ENCODE measurements at regions not wholly inside any gene's neighbourhood (a gene's known extent, or its start where the extent isn't known, plus 50 kb on each side); places are given as distances from the start of the nearest gene placed in this dataset.

- peak; percentile 58 for DNase-seq
Measured at GRCh38 chr20:24376311-24377099, 92.9 kb upstream of the SYNDIG1 start.

DNA sequence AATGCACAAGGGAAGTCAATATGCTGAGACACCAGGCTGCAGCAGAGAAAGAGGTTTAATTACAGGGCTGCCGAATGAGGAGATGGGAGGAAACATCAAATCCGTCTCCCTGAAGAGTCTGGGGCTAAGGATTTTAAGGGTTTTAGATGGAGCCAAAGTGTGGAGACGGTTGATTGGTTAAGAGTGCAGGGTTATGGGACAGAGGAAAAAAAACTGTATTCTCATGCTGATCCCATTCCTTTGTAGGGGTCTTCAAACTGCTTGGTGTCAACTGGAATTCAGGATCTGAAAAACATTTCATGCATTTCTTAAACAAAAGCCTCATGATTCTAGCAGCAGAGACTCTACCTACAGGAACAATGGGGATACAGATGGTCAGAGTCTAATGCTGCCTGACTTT is 96.1 kb upstream of the SYNDIG1 start:
- no peak for DNase-seq

DNA sequence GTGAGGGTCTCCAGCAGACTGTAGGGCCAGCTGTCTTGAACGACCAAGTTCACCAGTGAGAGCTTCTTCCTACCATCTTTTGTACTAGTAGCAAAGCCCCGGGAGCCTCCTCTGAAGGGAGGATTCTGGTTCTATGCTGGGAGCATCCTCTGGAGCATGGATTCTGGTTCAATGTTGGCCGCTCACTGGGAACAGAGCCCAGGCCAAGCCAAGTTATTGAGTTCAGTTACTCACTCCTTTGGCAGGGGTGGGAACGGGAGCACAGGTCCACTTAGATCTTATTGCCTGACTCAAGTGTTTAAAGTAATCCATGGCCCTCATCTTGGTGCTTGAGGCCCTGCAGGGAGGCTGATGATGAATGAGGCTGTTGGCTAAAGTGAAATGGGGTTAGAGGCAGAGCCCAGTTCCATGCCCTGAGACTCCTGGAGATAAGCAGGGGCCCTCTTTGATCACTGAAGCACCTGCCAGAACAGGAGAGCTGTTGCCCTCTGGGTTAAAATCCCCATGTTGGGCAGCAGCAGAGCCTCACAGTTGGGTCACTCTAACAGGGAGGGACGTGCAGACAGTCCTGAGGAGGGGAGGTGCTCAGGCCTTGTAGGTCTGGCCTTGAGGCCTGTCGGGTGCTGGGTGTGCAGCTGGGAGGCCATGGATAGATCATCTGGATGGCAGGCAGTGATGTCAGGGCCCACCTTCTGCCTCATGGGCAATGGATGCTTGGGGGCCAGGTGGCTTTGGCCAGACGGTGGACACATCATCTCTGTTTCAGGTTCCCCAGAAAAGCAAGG is 98.3 kb upstream of the SYNDIG1 start:
- DNase-seq: no peak

GRCh38 chr20:24370249-24370648 is 99.2 kb upstream of the SYNDIG1 start:
- DNase-seq: no peak

DNA sequence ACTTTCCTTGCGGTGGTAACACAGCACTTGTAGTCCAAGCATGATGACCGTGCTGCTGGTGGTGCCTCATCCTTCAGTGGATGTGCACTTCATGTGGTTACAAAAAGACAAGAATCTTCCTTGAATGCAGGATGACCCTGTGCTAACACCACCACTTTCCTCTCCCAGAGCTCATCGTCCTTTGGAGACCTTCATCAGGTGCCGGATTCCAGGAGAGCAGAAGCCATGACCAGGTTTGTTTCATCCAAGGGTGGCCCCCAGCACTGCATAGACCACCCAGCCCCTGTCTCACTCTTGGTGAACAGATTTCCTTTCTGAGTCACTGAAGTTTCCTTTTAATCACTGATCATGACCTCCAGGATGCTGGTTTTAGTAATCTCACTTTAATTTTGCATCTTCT is 101.2 kb upstream of the SYNDIG1 start:
- DNase-seq: no peak

DNA sequence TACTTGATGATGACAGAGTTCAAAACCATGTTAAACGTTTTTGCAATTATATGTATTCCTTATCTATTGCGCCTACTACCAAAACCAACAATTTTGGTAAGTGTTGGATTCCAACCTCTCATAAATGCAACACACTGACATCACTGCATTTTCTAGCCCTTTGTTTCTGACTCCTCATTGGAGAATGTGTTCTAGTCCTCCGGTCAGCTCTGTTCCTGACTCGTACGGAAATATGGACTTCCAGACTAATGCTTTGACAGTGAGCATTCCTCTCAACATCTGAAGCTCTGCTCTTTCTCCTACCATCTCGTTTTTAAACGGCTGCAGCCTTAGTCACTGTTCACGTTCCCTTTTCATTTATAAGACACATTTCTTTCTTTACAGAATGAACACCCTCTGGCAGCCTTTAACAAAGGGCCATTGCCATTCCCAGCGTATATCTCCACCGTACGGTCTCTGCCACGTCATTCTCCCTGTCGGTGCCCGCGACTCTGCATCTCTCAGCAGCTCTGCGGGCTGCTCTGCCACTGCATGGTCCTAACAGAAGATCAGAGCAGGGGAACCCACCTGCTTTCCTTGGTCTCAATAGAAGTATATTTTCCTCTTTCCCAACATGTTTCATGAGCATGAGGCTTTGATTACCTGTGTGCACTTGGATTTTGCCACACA is 103.0 kb upstream of the SYNDIG1 start:
- DNase-seq: no peak

DNA sequence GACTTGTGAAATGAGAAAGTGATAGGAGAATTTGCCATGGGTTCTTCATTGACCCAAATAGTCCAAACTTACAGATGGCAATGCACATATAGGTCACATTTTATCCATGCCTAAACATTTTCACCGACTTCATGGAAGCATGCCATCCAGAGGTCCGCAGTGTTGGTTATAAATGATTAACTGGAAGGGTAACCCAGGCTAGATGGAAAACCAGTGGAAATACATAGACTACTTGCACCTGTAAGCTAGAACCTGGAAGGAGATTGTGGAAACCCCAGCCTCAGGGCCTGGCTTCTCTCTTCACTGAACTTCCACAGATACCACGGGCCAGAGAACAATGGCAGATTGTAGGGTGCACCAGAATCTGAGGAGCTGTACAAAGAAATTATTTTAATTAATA is 103.8 kb upstream of the SYNDIG1 start:
- no peak for DNase-seq

DNA sequence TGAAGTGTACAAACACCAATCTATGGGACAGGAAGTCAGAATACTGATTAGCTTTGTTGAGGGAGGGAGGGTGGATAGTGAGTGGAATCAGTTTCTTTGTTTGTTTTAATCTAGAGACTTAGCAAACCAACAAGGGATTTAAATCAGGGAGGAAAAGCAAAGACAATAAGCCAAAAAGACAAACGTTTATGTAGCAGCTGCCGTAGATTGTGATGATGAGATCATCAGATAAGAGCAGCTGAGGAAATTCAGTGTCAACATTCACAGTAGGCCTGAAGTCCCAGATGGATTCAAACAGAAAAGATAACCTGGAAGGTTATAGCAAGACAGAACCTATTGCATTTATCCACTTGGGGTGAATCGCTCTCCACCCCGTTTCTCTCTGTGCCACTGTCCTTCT is 104.9 kb upstream of the SYNDIG1 start:
- no peak for DNase-seq

- DNase-seq: no peak
Measured at GRCh38 chr20:24363031-24363430, 106.4 kb upstream of the SYNDIG1 start.

DNA sequence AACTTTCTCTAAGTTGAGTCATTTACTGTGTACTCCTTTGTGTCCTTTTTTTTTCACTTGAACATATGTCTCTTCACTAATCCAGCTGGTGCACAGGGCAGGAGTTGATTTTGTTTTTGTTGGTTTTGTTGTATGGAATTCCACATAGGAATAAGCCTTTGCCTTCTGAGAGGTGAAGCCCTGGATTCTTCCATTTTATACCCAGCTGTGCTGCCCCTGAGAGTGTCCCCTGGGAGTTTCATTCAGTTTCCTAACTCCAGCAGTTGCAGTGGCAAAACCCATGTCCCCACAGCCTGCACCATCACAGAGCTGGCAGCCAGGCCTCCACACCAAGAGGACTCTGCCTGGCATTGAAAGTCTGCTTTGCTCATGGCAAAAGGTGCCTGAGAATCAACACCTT is 107.3 kb upstream of the SYNDIG1 start:
- no peak for DNase-seq

DNA sequence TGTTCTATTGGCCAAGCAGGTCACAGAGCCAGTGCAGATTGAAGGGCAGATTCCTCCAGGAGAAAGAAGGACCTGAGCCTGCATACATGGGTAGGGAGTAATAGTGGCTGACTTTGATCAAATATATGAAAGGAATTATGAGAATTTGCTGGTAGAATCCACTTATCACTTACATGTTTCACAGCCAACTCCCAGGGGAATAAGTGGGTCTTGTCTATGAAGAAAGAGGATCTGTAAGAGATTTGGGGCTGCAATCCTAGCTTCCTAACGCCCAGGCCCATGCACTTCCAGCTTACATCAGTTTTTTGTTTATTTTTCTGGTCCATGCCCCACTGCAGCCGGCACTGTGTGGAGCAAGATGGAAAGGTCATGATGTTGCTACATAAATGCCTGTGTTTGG is 107.9 kb upstream of the SYNDIG1 start:
- no peak for DNase-seq

DNA sequence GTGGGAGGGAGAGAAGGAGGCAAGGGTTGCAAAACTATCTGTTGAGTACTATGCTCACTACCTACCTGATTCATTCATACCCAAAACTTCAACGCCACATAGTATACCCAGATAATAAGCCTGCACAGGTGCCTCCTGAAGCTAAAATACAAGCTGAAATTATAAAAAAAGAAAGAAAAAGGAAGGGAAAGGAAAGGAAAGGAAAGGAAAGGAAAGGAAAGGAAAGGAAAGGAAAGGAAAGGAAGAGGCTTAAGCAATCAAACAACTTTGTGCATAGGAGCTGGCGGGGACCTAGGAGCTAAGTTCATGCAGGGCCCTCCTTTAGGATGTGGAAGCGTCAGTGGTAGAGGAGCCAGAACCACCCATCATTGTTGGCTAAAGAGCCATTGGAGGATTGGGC is 108.9 kb upstream of the SYNDIG1 start:
- no peak for DNase-seq

DNA sequence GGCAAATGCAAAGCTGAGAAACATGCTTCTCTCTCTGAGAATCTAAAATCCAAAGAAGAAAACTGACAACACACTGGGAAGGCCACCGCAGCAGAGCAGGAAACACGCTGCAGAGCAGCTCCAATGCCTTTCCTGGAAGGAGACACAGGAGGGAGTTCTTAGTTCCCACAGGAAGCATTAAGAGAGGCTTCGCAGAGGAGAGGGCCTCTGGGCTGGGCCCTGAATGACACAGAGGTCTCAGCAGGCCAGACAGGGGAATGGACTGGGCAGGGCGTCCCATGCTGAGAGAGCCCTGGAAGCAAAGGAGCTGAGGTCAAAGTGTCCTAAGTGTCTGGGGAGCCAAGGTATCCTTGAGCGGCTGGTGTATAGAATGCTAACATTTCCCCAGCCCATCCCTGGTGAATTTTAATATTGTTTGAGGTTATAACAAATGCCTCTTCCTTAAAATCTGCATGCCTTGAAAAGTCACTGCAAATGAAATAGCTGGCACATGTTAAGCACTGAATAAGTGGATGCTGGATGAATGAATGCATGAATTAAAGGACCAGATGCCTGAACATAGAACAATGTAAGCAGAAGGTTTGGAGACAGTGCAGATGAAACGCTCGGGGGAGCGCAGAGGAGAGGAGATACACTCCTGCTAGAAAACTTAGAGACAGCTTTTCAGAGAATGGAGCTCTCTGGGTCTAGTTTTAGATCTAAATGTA is 110.0 kb upstream of the SYNDIG1 start:
- DNase-seq: no peak

GRCh38 chr20:24357931-24358330 is 111.5 kb upstream of the SYNDIG1 start:
- no peak for DNase-seq

DNA sequence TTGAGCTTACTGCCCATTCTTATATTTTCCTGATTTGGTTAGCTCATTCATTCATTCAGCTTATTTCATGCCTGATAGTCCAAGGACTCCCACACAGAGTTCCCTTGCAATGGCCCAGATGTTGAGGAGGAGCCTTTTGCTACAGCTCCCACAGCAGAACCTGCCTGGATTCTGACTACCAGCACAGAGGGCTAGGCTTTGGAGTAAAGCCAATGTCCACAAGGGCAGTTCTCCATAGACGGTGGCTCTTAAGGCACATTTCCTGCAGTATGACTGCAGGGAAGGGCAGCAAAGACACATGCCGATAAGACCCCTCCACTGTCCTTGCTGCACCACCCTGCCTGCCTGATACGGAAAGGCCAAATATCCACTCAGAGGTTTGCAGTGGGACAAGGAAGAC is 112.3 kb upstream of the SYNDIG1 start:
- no peak for DNase-seq

DNA sequence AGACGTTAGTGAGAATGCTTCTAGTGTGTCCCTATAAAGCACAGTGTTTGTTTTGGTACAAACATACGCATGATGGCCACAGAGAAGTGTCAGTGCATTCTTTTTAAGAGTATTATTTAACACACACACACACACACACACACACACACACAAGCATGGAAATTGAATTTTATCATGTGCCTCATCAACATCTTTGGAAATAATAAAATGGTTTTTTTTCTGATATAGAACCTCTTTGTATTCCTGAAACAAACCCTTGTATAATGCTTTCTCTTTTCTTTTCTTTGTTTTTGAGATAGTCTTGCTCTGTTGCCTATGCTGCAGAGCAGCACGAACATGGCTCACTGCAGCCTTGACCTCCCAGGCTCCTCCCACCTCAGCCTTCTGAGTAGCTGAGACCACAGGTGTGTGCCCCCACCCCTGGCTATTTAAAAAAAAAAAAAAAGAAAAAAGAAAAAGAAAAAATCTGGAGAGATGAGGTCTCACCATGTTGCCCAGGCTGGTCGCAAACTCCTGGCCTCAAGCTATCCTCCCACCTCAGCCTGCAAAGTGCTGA is 116.2 kb upstream of the SYNDIG1 start:
- DNase-seq: no peak

GRCh38 chr20:24350923-24351368 is 118.5 kb upstream of the SYNDIG1 start:
- no peak for DNase-seq

DNA sequence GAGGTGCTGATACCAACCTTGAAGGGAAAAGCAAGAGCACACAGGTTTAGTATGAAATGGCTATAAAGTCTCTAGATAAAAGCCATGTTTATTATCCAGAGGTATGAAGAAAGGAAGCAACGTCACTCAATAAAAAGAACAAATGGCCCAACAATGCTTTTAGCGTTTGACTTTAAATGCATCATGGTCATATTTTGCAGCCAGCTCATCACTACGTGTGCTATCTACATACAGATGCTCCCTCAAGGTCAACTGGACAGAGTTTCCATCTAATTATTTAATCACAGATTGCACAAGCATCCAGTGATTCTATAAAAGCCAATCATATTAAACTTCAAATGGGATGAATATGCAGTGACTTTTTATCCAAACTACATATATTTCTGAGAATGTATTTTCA is 127.6 kb upstream of the SYNDIG1 start:
- no peak for DNase-seq

DNA sequence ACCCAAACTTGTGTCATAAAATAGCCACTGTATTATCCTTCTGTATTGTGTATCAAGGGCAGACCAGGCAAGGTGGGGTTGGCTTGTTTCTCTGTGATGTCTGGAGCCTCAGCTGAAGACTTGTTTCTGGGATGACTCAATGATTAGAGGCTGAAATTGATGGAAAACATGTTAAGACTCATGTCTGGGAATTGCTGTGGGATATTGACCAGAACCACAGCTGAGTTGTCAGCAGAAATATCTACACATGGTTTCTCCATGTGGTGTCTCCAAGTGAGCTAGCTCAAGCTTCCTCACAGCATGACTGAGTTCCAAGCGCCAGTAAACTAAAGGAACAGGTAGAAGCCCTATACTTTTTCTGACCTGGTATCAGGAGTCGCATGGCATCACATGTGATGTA is 128.5 kb upstream of the SYNDIG1 start:
- no peak for DNase-seq

DNA sequence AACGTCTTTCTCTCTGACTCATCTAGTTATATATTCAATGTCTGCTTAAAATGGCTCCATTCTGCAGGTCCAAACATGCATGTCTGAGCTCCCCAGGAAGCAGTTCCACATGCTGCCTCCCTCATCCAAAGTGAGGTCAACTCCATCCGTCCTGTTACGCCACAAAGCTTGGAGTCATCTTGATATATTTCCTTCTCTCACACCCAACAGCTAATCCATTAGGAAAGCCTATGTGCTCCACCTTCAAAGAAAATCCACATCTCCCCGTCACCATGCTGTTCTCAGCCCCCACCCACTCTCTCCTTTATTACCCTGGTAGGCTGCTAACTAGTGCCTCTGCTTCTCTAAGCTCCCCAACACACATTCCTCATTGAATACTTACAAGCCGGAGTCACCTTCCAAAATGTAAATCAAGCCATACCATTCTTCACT is 130.2 kb upstream of the SYNDIG1 start:
- DNase-seq: no peak

- no peak for DNase-seq
Measured at GRCh38 chr20:24337551-24337950, 131.9 kb upstream of the SYNDIG1 start.

DNA sequence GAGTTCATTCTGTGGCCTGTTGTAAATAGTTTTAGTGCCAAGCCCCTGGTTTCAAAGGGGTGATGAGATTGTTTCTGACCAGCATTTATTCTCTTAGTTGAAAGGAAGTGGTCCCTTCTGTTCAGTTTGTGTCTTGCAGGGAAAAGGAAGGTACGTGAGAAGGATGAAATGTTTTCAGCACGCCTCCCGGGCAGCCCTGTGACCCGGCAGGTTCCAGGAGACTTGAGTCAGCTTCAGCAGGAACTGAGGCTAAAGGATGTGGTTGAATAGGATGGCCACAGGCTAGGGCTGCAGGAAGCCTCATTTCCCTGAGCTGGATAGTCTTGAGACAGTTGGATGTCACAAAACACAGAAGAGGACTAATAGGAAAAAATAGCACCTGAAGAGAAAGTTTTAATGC is 132.4 kb upstream of the SYNDIG1 start:
- no peak for DNase-seq
